ENCODE measurements at regions not wholly inside any gene's neighbourhood (a gene's known extent, or its start where the extent isn't known, plus 50 kb on each side); places are given as distances from the start of the nearest gene placed in this dataset.
A peak's percentile ranks its signal among the peaks of the same experiment; 100 is the strongest.

DNA sequence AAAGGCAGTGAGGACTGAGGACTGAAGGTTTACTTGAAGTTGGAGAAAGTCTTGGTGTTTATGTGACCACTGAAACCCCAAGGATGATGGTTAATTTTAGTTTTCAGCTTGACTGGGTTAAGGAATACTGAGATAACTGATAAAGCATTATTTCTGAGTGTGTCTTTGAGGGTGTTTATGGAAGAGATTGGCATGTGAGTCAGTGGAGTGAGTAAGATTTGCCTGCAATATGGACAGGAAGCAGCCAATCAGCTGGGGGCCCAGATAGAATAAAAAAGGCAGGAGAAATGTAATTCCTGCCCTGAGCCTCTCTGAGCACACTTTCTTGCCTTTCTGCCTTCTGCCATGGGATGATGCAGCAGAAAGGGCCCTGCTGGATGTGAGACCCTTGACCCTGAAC is 92.4 kb downstream of the KBTBD8 start:
- Histone ChIP-seq H3K36me3 (ENCODE audit: low read depth) (no peaks in the 10 kb centered on the region), H3K4me3 (ENCODE audit: severe bottlenecking) (no peak overlapping the region), H3K27me3 (ENCODE audit: insufficient read depth, poor library complexity, severe bottlenecking) (no peaks in the 10 kb centered on the region), H3K4me1 (ENCODE audit: insufficient read depth, poor library complexity, severe bottlenecking) (no peaks in the 10 kb centered on the region), H3K27ac (ENCODE audit: poor library complexity, severe bottlenecking) (no peak overlapping the region), H3K9me3 (ENCODE audit: severe bottlenecking) (no peaks in the 10 kb centered on the region)
- ATAC-seq (ENCODE audit: low read depth) (peak; percentile 90), DNase-seq (ENCODE audit: low spot score) (no peak)
- TF ChIP-seq, protein P1, sequence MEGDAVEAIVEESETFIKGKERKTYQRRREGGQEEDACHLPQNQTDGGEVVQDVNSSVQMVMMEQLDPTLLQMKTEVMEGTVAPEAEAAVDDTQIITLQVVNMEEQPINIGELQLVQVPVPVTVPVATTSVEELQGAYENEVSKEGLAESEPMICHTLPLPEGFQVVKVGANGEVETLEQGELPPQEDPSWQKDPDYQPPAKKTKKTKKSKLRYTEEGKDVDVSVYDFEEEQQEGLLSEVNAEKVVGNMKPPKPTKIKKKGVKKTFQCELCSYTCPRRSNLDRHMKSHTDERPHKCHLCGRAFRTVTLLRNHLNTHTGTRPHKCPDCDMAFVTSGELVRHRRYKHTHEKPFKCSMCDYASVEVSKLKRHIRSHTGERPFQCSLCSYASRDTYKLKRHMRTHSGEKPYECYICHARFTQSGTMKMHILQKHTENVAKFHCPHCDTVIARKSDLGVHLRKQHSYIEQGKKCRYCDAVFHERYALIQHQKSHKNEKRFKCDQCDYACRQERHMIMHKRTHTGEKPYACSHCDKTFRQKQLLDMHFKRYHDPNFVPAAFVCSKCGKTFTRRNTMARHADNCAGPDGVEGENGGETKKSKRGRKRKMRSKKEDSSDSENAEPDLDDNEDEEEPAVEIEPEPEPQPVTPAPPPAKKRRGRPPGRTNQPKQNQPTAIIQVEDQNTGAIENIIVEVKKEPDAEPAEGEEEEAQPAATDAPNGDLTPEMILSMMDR (IDR thresholded peaks at IDR 0.05; ENCODE audit: poor library complexity, severe bottlenecking): no peak

GRCh38 chr3:67093305-67093704 is 95.2 kb downstream of the KBTBD8 start:
- H3K4me1 ChIP-seq (ENCODE audit: insufficient read depth, poor library complexity, severe bottlenecking): no peaks in the 10 kb centered on the region
- TF ChIP-seq, protein P1 (IDR thresholded peaks at IDR 0.05; ENCODE audit: poor library complexity, severe bottlenecking): no peak
- H3K36me3 ChIP-seq (ENCODE audit: low read depth): no peaks in the 10 kb centered on the region
- ATAC-seq (ENCODE audit: low read depth) (no peak), DNase-seq (ENCODE audit: low spot score) (no peak)
- no peak overlapping the region for H3K4me3 ChIP-seq (ENCODE audit: severe bottlenecking)
- no peaks in the 10 kb centered on the region for H3K9me3 ChIP-seq (ENCODE audit: severe bottlenecking)
- H3K27me3 ChIP-seq (ENCODE audit: insufficient read depth, poor library complexity, severe bottlenecking): no peaks in the 10 kb centered on the region
- H3K27ac ChIP-seq (ENCODE audit: poor library complexity, severe bottlenecking): no peak overlapping the region

DNA sequence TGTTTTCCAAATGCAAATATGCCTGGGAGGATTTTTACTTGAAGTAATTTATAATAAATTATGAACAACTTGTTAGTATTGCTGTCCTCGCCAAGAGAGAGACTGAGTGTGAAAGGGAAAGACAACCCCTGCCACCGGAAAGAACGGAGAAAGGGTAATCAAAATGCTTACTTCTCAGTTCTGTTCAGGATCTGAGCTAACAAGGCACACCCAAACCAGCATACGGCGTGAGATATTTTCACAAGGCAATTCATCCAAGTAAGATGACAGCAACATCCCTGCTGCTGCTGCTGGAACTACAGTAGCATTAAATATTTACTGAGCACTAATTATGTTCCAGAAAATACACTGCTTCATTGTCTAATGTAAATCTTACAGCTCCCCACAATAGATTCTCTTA is 96.1 kb downstream of the KBTBD8 start:
- no peak for DNase-seq (ENCODE audit: low spot score)
- Histone ChIP-seq H3K27ac (ENCODE audit: poor library complexity, severe bottlenecking) (no peak overlapping the region), H3K4me1 (ENCODE audit: insufficient read depth, poor library complexity, severe bottlenecking) (no peaks in the 10 kb centered on the region), H3K36me3 (ENCODE audit: low read depth) (no peaks in the 10 kb centered on the region), H3K4me3 (ENCODE audit: severe bottlenecking) (no peak overlapping the region), H3K27me3 (ENCODE audit: insufficient read depth, poor library complexity, severe bottlenecking) (no peaks in the 10 kb centered on the region), H3K9me3 (ENCODE audit: severe bottlenecking) (no peaks in the 10 kb centered on the region)
- TF ChIP-seq, protein P1 (IDR thresholded peaks at IDR 0.05; ENCODE audit: poor library complexity, severe bottlenecking): no peak
- ATAC-seq (ENCODE audit: low read depth): no peak

GRCh38 chr3:67094774-67095173 is 96.7 kb downstream of the KBTBD8 start:
- H3K4me1 ChIP-seq (ENCODE audit: insufficient read depth, poor library complexity, severe bottlenecking): no peaks in the 10 kb centered on the region
- H3K27me3 ChIP-seq (ENCODE audit: insufficient read depth, poor library complexity, severe bottlenecking): peaks cover 4% of the 10 kb centered on the region
- no peaks in the 10 kb centered on the region for H3K9me3 ChIP-seq (ENCODE audit: severe bottlenecking)
- H3K27ac ChIP-seq (ENCODE audit: poor library complexity, severe bottlenecking): no peak overlapping the region
- DNase-seq (ENCODE audit: low spot score) (no peak), ATAC-seq (ENCODE audit: low read depth) (no peak)
- H3K4me3 ChIP-seq (ENCODE audit: severe bottlenecking): no peak overlapping the region
- no peaks in the 10 kb centered on the region for H3K36me3 ChIP-seq (ENCODE audit: low read depth)
- TF ChIP-seq, protein P1 (IDR thresholded peaks at IDR 0.05; ENCODE audit: poor library complexity, severe bottlenecking): no peak

GRCh38 chr3:67104388-67104787 is 106.3 kb downstream of the KBTBD8 start:
- no peak for DNase-seq (ENCODE audit: low spot score)
- Histone ChIP-seq H3K36me3 (ENCODE audit: low read depth) (no peaks in the 10 kb centered on the region), H3K9me3 (ENCODE audit: severe bottlenecking) (no peaks in the 10 kb centered on the region), H3K27me3 (ENCODE audit: insufficient read depth, poor library complexity, severe bottlenecking) (peaks cover 2% of the 10 kb centered on the region), H3K4me1 (ENCODE audit: insufficient read depth, poor library complexity, severe bottlenecking) (no peaks in the 10 kb centered on the region), H3K27ac (ENCODE audit: poor library complexity, severe bottlenecking) (no peak overlapping the region), H3K4me3 (ENCODE audit: severe bottlenecking) (no peak overlapping the region)
- no peak for ATAC-seq (ENCODE audit: low read depth)
- TF ChIP-seq, protein P1 (IDR thresholded peaks at IDR 0.05; ENCODE audit: poor library complexity, severe bottlenecking): no peak
